Peyer's patch (tissue), 4 donors: ENCODE measurements at regions not wholly inside any gene's neighbourhood (a gene's known extent, or its start where the extent isn't known, plus 50 kb on each side); places are given as distances from the start of the nearest gene placed in this dataset.

Source experiments
- CTCF ChIP-seq, 6 experiments: fragments of 450-650 bp in 4 of 6; fragments of 200-600 bp in 2 of 6; sonication (generic) in 1 of 6; IDR thresholded peaks; one replicate each; pipeline ENCODE4 v1.5.1; 2017 to 2019; ENCODE audit warnings: antibody characterized with exemption in 6 of 6, mild to moderate bottlenecking in 3 of 6, moderate library complexity in 1 of 6
- POLR2A ChIP-seq, 2 donors: fragments of 450-650 bp; IDR thresholded peaks; one replicate each; pipeline ENCODE4 v1.5.1; 2017; ENCODE audit warnings: antibody characterized with exemption in 2 of 2, mild to moderate bottlenecking in 2 of 2, moderate library complexity in 2 of 2

- TF ChIP-seq POLR2A (IDR thresholded peaks at IDR 0.05), result no peak
- TF ChIP-seq CTCF (IDR thresholded peaks at IDR 0.05), result no peak
Measured at GRCh38 chr18:34562252-34562870, 147.7 kb upstream of the DTNA start.
